Ishikawa (cell line): ENCODE measurements at regions not wholly inside any gene's neighbourhood (a gene's known extent, or its start where the extent isn't known, plus 50 kb on each side); places are given as distances from the start of the nearest gene placed in this dataset.

ENCODE experiments used
- CEBPB ChIP-seq: IDR thresholded peaks from 2 replicates; pipeline ENCODE4 v1.6.1; 2012
- CREB1 ChIP-seq: IDR thresholded peaks from 2 replicates; pipeline ENCODE4 v1.6.1; 2012; ENCODE audit warnings: low read depth
- EGR1 ChIP-seq: IDR thresholded peaks from 2 replicates; pipeline ENCODE4 v1.6.1; 2012
- EP300 ChIP-seq: IDR thresholded peaks from 2 replicates; pipeline ENCODE4 v1.6.1; 2012; ENCODE audit warnings: borderline replicate concordance
- FOXM1 ChIP-seq: IDR thresholded peaks from 2 replicates; pipeline ENCODE4 v1.6.1; 2012; ENCODE audit warnings: low read depth, borderline replicate concordance
- MAX ChIP-seq: IDR thresholded peaks from 2 replicates; pipeline ENCODE4 v1.6.1; 2012
- NFIC ChIP-seq: IDR thresholded peaks from 2 replicates; pipeline ENCODE4 v1.6.1; 2012
- RAD21 ChIP-seq: IDR thresholded peaks from 2 replicates; pipeline ENCODE4 v1.6.1; 2012; ENCODE audit warnings: low read depth
- REST ChIP-seq: IDR thresholded peaks from 2 replicates; pipeline ENCODE4 v1.6.1; 2012; ENCODE audit warnings: low read depth, mild to moderate bottlenecking
- TAF1 ChIP-seq: IDR thresholded peaks from 2 replicates; pipeline ENCODE4 v1.6.1; 2012; ENCODE audit warnings: low read depth, mild to moderate bottlenecking
- TCF12 ChIP-seq: IDR thresholded peaks from 2 replicates; pipeline ENCODE4 v1.6.1; 2012; ENCODE audit warnings: low read depth
- TEAD4 ChIP-seq: IDR thresholded peaks from 2 replicates; pipeline ENCODE4 v1.6.1; 2012
- USF1 ChIP-seq: IDR thresholded peaks from 2 replicates; pipeline ENCODE4 v1.6.1; 2012
- YY1 ChIP-seq: IDR thresholded peaks from 2 replicates; pipeline ENCODE4 v1.6.1; 2012; ENCODE audit warnings: low read depth
- ZBTB7A ChIP-seq: IDR thresholded peaks from 2 replicates; pipeline ENCODE4 v1.6.1; 2012; ENCODE audit warnings: low read depth

- TF ChIP-seq TAF1 (no peak), NFIC (no peak), TEAD4 (no peak), MAX (no peak), CREB1 (no peak), USF1 (no peak), RAD21 (no peak), EP300 (no peak)
These were observed 278.3 kb upstream of the ZNF32 start for GRCh38 chr10:43926875-43927406.

- no peak for TF ChIP-seq CEBPB
- TF ChIP-seq USF1, result no peak
- no peak for TF ChIP-seq EP300
- no peak for TF ChIP-seq RAD21
- TF ChIP-seq MAX, result no peak
- no peak for TF ChIP-seq EGR1
- TF ChIP-seq CREB1, result no peak
- TF ChIP-seq FOXM1, result no peak
- no peak for TF ChIP-seq TCF12
These were observed 277.7 kb upstream of the ZNF32 start for GRCh38 chr10:43926371-43926770.

- no peak for TF ChIP-seq NFIC
- TF ChIP-seq CREB1, result no peak
- no peak for TF ChIP-seq CEBPB
- no peak for TF ChIP-seq TCF12
- TF ChIP-seq YY1, result no peak
- TF ChIP-seq RAD21, result no peak
- no peak for TF ChIP-seq TAF1
- TF ChIP-seq FOXM1, result no peak
- no peak for TF ChIP-seq REST
- no peak for TF ChIP-seq MAX
- no peak for TF ChIP-seq ZBTB7A
These were observed 277.1 kb upstream of the ZNF32 start for GRCh38 chr10:43925793-43926192.

- TF ChIP-seq NFIC (no peak), USF1 (no peak), TCF12 (no peak), EGR1 (no peak), TAF1 (no peak), MAX (no peak), RAD21 (no peak), REST (no peak), YY1 (no peak), FOXM1 (no peak), CREB1 (no peak)
These were observed 274.6 kb upstream of the ZNF32 start for GRCh38 chr10:43923328-43923727.

GRCh38 chr10:43922335-43923280 is 273.9 kb upstream of the ZNF32 start:
- TF ChIP-seq YY1 (no peak), TEAD4 (no peak), EGR1 (no peak), EP300 (no peak), MAX (no peak)
